ENCODE measurements at regions not wholly inside any gene's neighbourhood (a gene's known extent, or its start where the extent isn't known, plus 50 kb on each side); places are given as distances from the start of the nearest gene placed in this dataset.

DNA sequence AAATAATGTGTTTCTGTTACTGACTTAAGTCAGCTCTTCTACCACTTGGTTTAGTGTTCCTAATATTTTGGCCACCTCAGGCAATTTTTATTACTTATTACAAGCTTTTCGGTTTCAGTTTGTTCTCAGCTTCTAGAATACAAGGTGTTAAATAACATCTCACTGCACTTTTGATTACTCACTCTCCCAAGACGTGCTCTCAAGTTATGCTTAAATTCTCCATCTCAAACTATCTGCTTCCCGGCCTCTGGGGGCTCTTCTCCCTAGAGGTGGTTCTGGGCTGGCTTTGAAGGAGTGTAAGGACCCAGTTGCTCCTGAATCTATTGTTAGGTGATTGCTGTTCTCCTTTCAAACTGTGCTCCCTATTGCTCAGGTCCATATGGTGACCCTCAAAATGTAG lies 193.9 kb upstream of the DDHD1 start:
- no peak overlapping the region for H2AFZ ChIP-seq
- no peaks in the 10 kb centered on the region for H3K36me3 ChIP-seq (ENCODE audit: low read depth)
- no peak for TF ChIP-seq EZH2 (IDR thresholded peaks at IDR 0.05; ENCODE audit: low read depth)
- TF ChIP-seq, protein P1, sequence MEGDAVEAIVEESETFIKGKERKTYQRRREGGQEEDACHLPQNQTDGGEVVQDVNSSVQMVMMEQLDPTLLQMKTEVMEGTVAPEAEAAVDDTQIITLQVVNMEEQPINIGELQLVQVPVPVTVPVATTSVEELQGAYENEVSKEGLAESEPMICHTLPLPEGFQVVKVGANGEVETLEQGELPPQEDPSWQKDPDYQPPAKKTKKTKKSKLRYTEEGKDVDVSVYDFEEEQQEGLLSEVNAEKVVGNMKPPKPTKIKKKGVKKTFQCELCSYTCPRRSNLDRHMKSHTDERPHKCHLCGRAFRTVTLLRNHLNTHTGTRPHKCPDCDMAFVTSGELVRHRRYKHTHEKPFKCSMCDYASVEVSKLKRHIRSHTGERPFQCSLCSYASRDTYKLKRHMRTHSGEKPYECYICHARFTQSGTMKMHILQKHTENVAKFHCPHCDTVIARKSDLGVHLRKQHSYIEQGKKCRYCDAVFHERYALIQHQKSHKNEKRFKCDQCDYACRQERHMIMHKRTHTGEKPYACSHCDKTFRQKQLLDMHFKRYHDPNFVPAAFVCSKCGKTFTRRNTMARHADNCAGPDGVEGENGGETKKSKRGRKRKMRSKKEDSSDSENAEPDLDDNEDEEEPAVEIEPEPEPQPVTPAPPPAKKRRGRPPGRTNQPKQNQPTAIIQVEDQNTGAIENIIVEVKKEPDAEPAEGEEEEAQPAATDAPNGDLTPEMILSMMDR (conservative IDR thresholded peaks at IDR 0.05): no peak
- DNase-seq: no peak
- intact Hi-C loops (cut with micrococcal nuclease; ENCODE audit: unreplicated experiment): no loop called here
- CTCF ChIA-PET: no interaction called here
- no peaks in the 10 kb centered on the region for H3K9me3 ChIP-seq (ENCODE audit: insufficient read depth, low read depth)
- H3K4me2 ChIP-seq: no peak overlapping the region
- H3K79me2 ChIP-seq (ENCODE audit: low read depth): no peaks in the 10 kb centered on the region
- no peaks in the 10 kb centered on the region for H3F3A ChIP-seq (ENCODE audit: insufficient read depth, low read depth)
- no peak overlapping the region for H3K27ac ChIP-seq
- no TSS peak for BruUV-seq (replicated peaks)
- POLR2A ChIA-PET (ENCODE audit: unreplicated experiment): no interaction called here
- H3K4me3 ChIP-seq: no peak overlapping the region
- H3K4me1 ChIP-seq (replicated peaks; ENCODE audit: insufficient read depth): no peaks in the 10 kb centered on the region
- H4K20me1 ChIP-seq (ENCODE audit: insufficient read depth): no peaks in the 10 kb centered on the region
- no peaks in the 10 kb centered on the region for H3K9me2 ChIP-seq (ENCODE audit: insufficient read depth)
- H3K27me3 ChIP-seq (ENCODE audit: insufficient read depth, low read depth): no peaks in the 10 kb centered on the region

DNA sequence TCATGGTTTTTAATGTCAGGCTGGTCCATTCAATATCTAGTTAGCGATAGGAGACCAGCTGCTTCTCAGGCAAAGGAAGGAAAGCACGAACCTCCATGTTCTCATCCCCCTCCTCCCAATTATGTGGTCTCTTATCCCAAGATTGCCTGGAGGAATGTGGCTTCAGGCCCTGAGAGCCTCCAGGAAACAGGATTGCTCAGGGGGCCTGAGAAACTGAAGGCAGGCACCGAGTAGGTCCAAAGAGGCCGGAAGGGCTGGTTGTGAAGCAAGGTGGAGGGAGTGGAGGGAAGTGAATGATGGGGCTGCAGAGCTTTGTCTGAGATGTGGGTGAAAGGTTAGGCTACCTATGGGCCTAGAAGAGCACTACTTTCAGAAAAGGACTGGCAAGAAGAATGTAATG lies 188.2 kb upstream of the DDHD1 start:
- Histone ChIP-seq H3K79me2 (ENCODE audit: low read depth) (no peaks in the 10 kb centered on the region), H3F3A (ENCODE audit: insufficient read depth, low read depth) (no peaks in the 10 kb centered on the region), H3K4me3 (no peak overlapping the region), H4K20me1 (ENCODE audit: insufficient read depth) (no peaks in the 10 kb centered on the region), H3K9me3 (ENCODE audit: insufficient read depth, low read depth) (no peaks in the 10 kb centered on the region), H3K4me2 (no peak overlapping the region), H3K36me3 (ENCODE audit: low read depth) (no peaks in the 10 kb centered on the region), H3K27me3 (ENCODE audit: insufficient read depth, low read depth) (no peaks in the 10 kb centered on the region), H2AFZ (no peak overlapping the region), H3K4me1 (replicated peaks; ENCODE audit: insufficient read depth) (no peaks in the 10 kb centered on the region), H3K9me2 (ENCODE audit: insufficient read depth) (no peaks in the 10 kb centered on the region), H3K27ac (no peak overlapping the region)
- TF ChIP-seq EZH2 (IDR thresholded peaks at IDR 0.05; ENCODE audit: low read depth): no peak
- TF ChIP-seq, protein P1 (conservative IDR thresholded peaks at IDR 0.05): no peak
- DNase-seq: no peak
- intact Hi-C loops (cut with micrococcal nuclease; ENCODE audit: unreplicated experiment): no loop called here
- CTCF ChIA-PET: no interaction called here
- BruUV-seq (replicated peaks): no TSS peak
- POLR2A ChIA-PET (ENCODE audit: unreplicated experiment): no interaction called here

DNA sequence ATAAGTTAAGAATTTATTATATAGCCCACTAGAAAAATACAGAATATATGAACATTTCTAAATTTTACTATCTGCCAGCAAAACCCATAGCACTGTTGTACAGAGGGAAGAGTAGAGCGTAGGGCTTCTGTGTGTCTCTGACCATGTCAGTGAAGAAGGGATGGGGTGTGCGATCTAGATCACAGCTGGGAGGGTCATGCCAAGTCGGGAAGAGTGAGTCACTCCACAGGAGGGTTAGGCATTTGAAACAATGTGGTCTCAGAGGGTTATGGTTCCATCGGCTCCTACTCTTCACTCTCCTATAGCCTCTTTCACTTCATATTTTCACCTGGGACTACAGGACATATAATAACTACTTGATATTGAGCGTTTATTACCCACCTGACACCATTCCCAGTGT lies 185.1 kb upstream of the DDHD1 start:
- Histone ChIP-seq H3K27ac (no peak overlapping the region), H3F3A (ENCODE audit: insufficient read depth, low read depth) (no peaks in the 10 kb centered on the region), H3K4me1 (replicated peaks; ENCODE audit: insufficient read depth) (no peaks in the 10 kb centered on the region), H3K4me3 (no peak overlapping the region), H3K9me2 (ENCODE audit: insufficient read depth) (no peaks in the 10 kb centered on the region), H3K9me3 (ENCODE audit: insufficient read depth, low read depth) (no peaks in the 10 kb centered on the region), H3K4me2 (no peak overlapping the region), H3K36me3 (ENCODE audit: low read depth) (no peaks in the 10 kb centered on the region), H3K79me2 (ENCODE audit: low read depth) (no peaks in the 10 kb centered on the region), H2AFZ (no peak overlapping the region), H3K27me3 (ENCODE audit: insufficient read depth, low read depth) (no peaks in the 10 kb centered on the region), H4K20me1 (ENCODE audit: insufficient read depth) (no peaks in the 10 kb centered on the region)
- CTCF ChIA-PET: no interaction called here
- no peak for DNase-seq
- intact Hi-C loops (cut with micrococcal nuclease; ENCODE audit: unreplicated experiment): no loop called here
- no TSS peak for BruUV-seq (replicated peaks)
- POLR2A ChIA-PET (ENCODE audit: unreplicated experiment): no interaction called here
- TF ChIP-seq, protein P1 (conservative IDR thresholded peaks at IDR 0.05): no peak
- no peak for TF ChIP-seq EZH2 (IDR thresholded peaks at IDR 0.05; ENCODE audit: low read depth)
